GM10266 (cell line): ENCODE measurements at regions not wholly inside any gene's neighbourhood (a gene's known extent, or its start where the extent isn't known, plus 50 kb on each side); places are given as distances from the start of the nearest gene placed in this dataset.

Experiments used
- DNase-seq: peaks from one replicate; pipeline ENCODE4 v3.0.0; 2012; ENCODE audit errors: extremely low spot score
- TF ChIP-seq, protein P1 (sequence below): IDR thresholded peaks from 2 replicates; pipeline ENCODE4 v1.5.1; 2012; ENCODE audit warnings: mild to moderate bottlenecking, low read depth; ENCODE audit not compliant: control insufficient read depth, insufficient read depth; ENCODE audit errors: missing control alignments

GRCh38 chr6:11486959-11487358 is 50.6 kb upstream of the TMEM170B start:
- DNase-seq, result no peak
- TF ChIP-seq, protein P1, sequence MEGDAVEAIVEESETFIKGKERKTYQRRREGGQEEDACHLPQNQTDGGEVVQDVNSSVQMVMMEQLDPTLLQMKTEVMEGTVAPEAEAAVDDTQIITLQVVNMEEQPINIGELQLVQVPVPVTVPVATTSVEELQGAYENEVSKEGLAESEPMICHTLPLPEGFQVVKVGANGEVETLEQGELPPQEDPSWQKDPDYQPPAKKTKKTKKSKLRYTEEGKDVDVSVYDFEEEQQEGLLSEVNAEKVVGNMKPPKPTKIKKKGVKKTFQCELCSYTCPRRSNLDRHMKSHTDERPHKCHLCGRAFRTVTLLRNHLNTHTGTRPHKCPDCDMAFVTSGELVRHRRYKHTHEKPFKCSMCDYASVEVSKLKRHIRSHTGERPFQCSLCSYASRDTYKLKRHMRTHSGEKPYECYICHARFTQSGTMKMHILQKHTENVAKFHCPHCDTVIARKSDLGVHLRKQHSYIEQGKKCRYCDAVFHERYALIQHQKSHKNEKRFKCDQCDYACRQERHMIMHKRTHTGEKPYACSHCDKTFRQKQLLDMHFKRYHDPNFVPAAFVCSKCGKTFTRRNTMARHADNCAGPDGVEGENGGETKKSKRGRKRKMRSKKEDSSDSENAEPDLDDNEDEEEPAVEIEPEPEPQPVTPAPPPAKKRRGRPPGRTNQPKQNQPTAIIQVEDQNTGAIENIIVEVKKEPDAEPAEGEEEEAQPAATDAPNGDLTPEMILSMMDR, result no peak

DNA sequence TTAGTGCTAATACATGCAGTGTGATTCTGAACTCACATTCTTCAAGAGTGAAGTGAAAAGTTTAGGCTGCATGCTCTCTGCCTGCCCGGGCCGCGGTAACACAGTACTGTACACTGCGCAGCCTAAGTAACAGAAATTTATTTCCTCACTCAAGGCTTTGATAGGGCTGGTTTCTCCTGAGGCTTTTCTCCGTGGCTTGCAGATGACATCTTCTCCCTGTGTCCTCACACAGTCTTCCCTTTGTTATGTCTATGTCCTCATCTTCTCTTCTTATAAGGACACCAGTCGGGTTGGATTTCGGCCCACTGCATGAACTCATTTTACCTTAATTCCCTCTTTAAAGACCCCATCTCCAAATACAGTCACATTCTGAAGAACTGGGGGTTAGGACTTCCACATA is 51.1 kb upstream of the TMEM170B start:
- DNase-seq, result no peak

DNA sequence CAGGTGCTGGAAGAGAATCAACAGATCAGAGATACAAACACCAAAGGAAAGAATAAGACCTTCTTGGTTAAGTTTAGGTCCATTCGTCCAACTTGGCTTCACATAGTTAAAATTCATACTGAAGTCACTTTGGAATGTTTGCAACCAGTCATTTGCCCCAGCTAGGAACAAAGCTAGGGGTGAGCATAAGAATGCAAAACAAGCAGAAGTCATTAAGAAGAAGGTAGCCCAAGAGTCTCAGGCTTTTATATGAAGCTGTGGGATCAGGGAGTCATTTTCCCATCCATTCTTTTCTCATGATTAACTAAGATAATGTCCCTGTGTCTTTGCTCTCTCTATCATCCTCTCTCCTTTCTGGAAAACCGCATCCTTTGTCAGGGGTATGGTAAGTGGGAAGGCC is 51.5 kb upstream of the TMEM170B start:
- TF ChIP-seq, protein P1, result no peak

More for the DNA sequence above, 51.1 kb upstream of the TMEM170B start:
- TF ChIP-seq, protein P1, result no peak

GRCh38 chr6:11485271-11485670 is 52.3 kb upstream of the TMEM170B start:
- TF ChIP-seq, protein P1, result no peak
- DNase-seq, result no peak

More for the DNA sequence above, 51.5 kb upstream of the TMEM170B start:
- no peak for DNase-seq

DNA sequence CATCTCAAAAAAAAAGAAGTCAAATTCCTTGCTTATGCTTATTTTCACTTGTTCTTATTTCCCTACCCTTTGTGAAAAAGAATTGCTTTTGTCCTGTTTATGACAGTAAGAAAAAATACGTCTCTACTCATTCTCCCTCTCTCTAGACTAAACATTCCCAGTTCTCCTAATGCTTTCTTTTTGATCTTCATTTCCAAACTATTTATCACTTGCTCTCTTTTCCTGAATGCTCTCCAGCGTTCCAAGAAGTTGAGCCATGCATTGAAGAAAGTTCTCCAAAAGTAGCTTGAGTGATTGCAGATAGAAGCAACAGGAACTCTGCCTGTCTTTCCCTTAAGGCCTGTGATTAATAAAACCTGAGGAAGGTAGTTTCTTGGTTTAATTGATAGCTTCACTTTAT is 53.1 kb upstream of the TMEM170B start:
- TF ChIP-seq, protein P1, result no peak

DNA sequence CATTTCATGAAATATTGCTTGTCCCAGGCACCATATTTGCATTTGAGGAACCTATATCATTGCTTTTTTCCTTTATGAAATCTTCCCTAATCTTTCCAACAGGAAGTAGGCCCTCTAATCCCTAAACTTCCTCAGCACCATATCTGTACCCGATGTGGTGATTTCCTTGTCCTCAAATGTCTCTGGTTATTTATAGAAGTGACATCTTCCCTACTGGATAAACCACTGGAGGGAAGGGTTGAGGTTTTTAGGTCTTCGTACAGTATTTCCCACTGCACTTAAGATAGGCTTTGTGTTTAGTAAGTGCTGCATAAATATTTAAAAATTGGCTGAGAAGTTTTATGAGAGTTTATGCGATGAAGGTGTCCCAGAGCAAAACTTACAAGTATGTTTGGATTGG is 54.9 kb upstream of the TMEM170B start:
- TF ChIP-seq, protein P1, result no peak
- DNase-seq, result no peak

More for the DNA sequence above, 53.1 kb upstream of the TMEM170B start:
- no peak for DNase-seq

DNA sequence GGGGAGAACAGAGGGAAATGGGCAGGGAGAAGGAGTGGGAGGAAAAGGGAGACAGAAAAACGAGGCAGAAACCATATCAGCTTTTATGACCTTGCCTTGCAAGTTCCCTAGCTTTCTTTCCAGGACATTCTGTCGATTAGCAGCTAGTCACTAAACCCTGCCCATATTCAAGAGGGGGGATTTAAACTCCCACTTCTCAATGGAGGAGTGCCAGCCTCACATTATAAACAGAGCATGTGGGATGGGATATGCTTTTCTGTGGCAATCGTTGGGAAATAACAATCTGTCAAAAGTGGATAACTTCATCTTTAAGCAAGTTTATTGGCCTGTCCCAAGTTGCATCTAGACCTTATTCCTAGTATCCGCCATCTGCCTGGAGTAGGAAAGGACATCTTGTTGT is 57.0 kb upstream of the TMEM170B start:
- no peak for DNase-seq
- TF ChIP-seq, protein P1, result no peak
